HUES48 (cell line): ENCODE measurements at regions not wholly inside any gene's neighbourhood (a gene's known extent, or its start where the extent isn't known, plus 50 kb on each side); places are given as distances from the start of the nearest gene placed in this dataset.
"Not testable (repeated sequence)": the region's sequence is repeated elsewhere in the genome, so short reads cannot be mapped to it uniquely, and the experiment has no call there.

Source experiments
- H3K27ac ChIP-seq: one replicate; pipeline ENCODE4 v1.7.0; 2013; ENCODE audit warnings: low read depth, low read length, inconsistent platforms
- H3K27me3 ChIP-seq: 2 replicates; pipeline ENCODE4 v1.6.1; 2013; ENCODE audit warnings: mild to moderate bottlenecking, low read length; ENCODE audit not compliant: control insufficient read depth, insufficient read depth
- H3K36me3 ChIP-seq: 2 replicates; pipeline ENCODE4 v1.6.1; 2013; ENCODE audit warnings: low read length; ENCODE audit not compliant: control insufficient read depth, insufficient read depth
- H3K4me1 ChIP-seq: 2 replicates; pipeline ENCODE4 v1.6.1; 2013; ENCODE audit warnings: mild to moderate bottlenecking, low read length; ENCODE audit not compliant: control insufficient read depth, insufficient read depth
- H3K4me3 ChIP-seq: 2 replicates; pipeline ENCODE4 v1.5.1; 2013; ENCODE audit warnings: mild to moderate bottlenecking, low read depth, low read length
- H3K9ac ChIP-seq: 2 replicates; pipeline ENCODE4 v1.6.1; 2013; ENCODE audit warnings: mild to moderate bottlenecking, low read depth, low read length, moderate library complexity
- H3K9me3 ChIP-seq: 2 replicates; pipeline ENCODE4 v1.6.1; 2013; ENCODE audit warnings: low read length; ENCODE audit not compliant: control insufficient read depth, insufficient read depth

- no peak overlapping the region for H3K27ac ChIP-seq
- no peak overlapping the region for H3K4me3 ChIP-seq
Observed at GRCh38 chr17:72189768-72190593, 69.2 kb downstream of the SOX9 start.

GRCh38 chr17:72191356-72191755 is 70.5 kb downstream of the SOX9 start:
- Histone ChIP-seq H3K27me3 (no peaks in the 10 kb centered on the region), H3K9ac (no peak overlapping the region), H3K4me3 (no peak overlapping the region), H3K4me1 (peaks cover 5% of the 10 kb centered on the region; the same call in 1 of the 2 replicates), H3K27ac (no peak overlapping the region), H3K9me3 (no peaks in the 10 kb centered on the region), H3K36me3 (no peaks in the 10 kb centered on the region)

More at GRCh38 chr17:72189768-72190593, 69.2 kb downstream of the SOX9 start:
- H3K9me3 ChIP-seq = no peaks in the 10 kb centered on the region
- H3K4me1 ChIP-seq = peaks cover 5% of the 10 kb centered on the region; the same call in 1 of the 2 replicates
- H3K36me3 ChIP-seq = no peaks in the 10 kb centered on the region
- no peak overlapping the region for H3K9ac ChIP-seq
- H3K27me3 ChIP-seq = no peaks in the 10 kb centered on the region

- Histone ChIP-seq H3K9ac (no peak overlapping the region), H3K36me3 (no peaks in the 10 kb centered on the region), H3K27me3 (no peaks in the 10 kb centered on the region), H3K27ac (no peak overlapping the region), H3K9me3 (no peaks in the 10 kb centered on the region), H3K4me3 (no peak overlapping the region), H3K4me1 (peaks cover 5% of the 10 kb centered on the region; the same call in 1 of the 2 replicates)
Observed at GRCh38 chr17:72191921-72192799, 71.3 kb downstream of the SOX9 start.

GRCh38 chr17:72192800-72193192 is 72.0 kb downstream of the SOX9 start:
- H3K9ac ChIP-seq = no peak overlapping the region
- no peak overlapping the region for H3K4me3 ChIP-seq
- no peak overlapping the region for H3K27ac ChIP-seq
- H3K4me1 ChIP-seq = peaks cover 5% of the 10 kb centered on the region; the same call in 1 of the 2 replicates
- H3K27me3 ChIP-seq = no peaks in the 10 kb centered on the region
- no peaks in the 10 kb centered on the region for H3K9me3 ChIP-seq
- H3K36me3 ChIP-seq = no peaks in the 10 kb centered on the region

GRCh38 chr17:72193391-72194106 is 72.7 kb downstream of the SOX9 start:
- no peak overlapping the region for H3K27ac ChIP-seq
- peaks cover 5% of the 10 kb centered on the region; the same call in 1 of the 2 replicates for H3K4me1 ChIP-seq
- H3K9me3 ChIP-seq = no peaks in the 10 kb centered on the region
- no peaks in the 10 kb centered on the region for H3K27me3 ChIP-seq
- no peak overlapping the region for H3K4me3 ChIP-seq
- H3K9ac ChIP-seq = no peak overlapping the region
- H3K36me3 ChIP-seq = no peaks in the 10 kb centered on the region

GRCh38 chr17:72194107-72194440 is 73.3 kb downstream of the SOX9 start:
- not testable (repeated sequence) for H3K36me3 ChIP-seq, H3K27ac ChIP-seq, H3K4me3 ChIP-seq, H3K9ac ChIP-seq, H3K9me3 ChIP-seq, H3K4me1 ChIP-seq, H3K27me3 ChIP-seq

GRCh38 chr17:72199256-72199655 is 78.4 kb downstream of the SOX9 start:
- Histone ChIP-seq H3K27me3 (no peaks in the 10 kb centered on the region), H3K4me3 (no peak overlapping the region), H3K36me3 (no peaks in the 10 kb centered on the region), H3K27ac (no peak overlapping the region), H3K4me1 (no peaks in the 10 kb centered on the region), H3K9me3 (no peaks in the 10 kb centered on the region), H3K9ac (no peak overlapping the region)

- Histone ChIP-seq H3K9me3 (no peaks in the 10 kb centered on the region), H3K4me3 (no peak overlapping the region), H3K4me1 (0 out of 2 replicates have a peak, but pooled peaks cover 9% of the 10 kb centered on the region), H3K27me3 (peaks cover 2% of the 10 kb centered on the region; the same call in 1 of the 2 replicates), H3K9ac (no peak overlapping the region), H3K27ac (no peak overlapping the region), H3K36me3 (no peaks in the 10 kb centered on the region)
Observed at GRCh38 chr17:72204742-72205141, 83.9 kb downstream of the SOX9 start.

GRCh38 chr17:72205357-72205756 is 84.5 kb downstream of the SOX9 start:
- H3K27ac ChIP-seq = no peak overlapping the region
- H3K9ac ChIP-seq = no peak overlapping the region
- no peaks in the 10 kb centered on the region for H3K36me3 ChIP-seq
- H3K9me3 ChIP-seq = no peaks in the 10 kb centered on the region
- 0 out of 2 replicates have a peak, but pooled peaks cover 9% of the 10 kb centered on the region for H3K4me1 ChIP-seq
- peaks cover 2% of the 10 kb centered on the region; the same call in 1 of the 2 replicates for H3K27me3 ChIP-seq
- no peak overlapping the region for H3K4me3 ChIP-seq

- H3K9me3 ChIP-seq = no peaks in the 10 kb centered on the region
- H3K4me3 ChIP-seq = no peak overlapping the region
- H3K27me3 ChIP-seq = peaks cover 2% of the 10 kb centered on the region; the same call in 1 of the 2 replicates
- no peaks in the 10 kb centered on the region for H3K36me3 ChIP-seq
- no peak overlapping the region for H3K27ac ChIP-seq
- 0 out of 2 replicates have a peak, but pooled peaks cover 9% of the 10 kb centered on the region for H3K4me1 ChIP-seq
- H3K9ac ChIP-seq = no peak overlapping the region
Observed at GRCh38 chr17:72205822-72206221, 85.0 kb downstream of the SOX9 start.
